Mesothelial cell of epicardium (in vitro differentiated cells): ENCODE measurements at regions not wholly inside any gene's neighbourhood (a gene's known extent, or its start where the extent isn't known, plus 50 kb on each side); places are given as distances from the start of the nearest gene placed in this dataset.

Source experiments
- DNase-seq, 2 experiments: peaks; one replicate each; pipeline ENCODE4 v3.0.0; 2021; ENCODE audit warnings: low spot score in 2 of 2; ENCODE audit not compliant: unreplicated experiment in 2 of 2
- H3K27ac Mint-ChIP-seq: 2 replicates; pipeline ENCODE4 v1.8.0; 2021; ENCODE audit warnings: mixed read lengths
- H3K27me3 Mint-ChIP-seq: 2 replicates; pipeline ENCODE4 v1.8.0; 2021; ENCODE audit warnings: low read depth, mixed read lengths
- H3K36me3 Mint-ChIP-seq: 2 replicates; pipeline ENCODE4 v1.8.0; 2021; ENCODE audit warnings: mixed read lengths
- H3K4me1 Mint-ChIP-seq: 2 replicates; pipeline ENCODE4 v1.8.0; 2021; ENCODE audit warnings: mixed read lengths
- H3K4me3 Mint-ChIP-seq: 2 replicates; pipeline ENCODE4 v1.8.0; 2021; ENCODE audit warnings: mild to moderate bottlenecking, moderate library complexity, mixed read lengths
- H3K9me3 Mint-ChIP-seq: 2 replicates; pipeline ENCODE4 v1.8.0; 2021; ENCODE audit warnings: mixed read lengths
- CTCF ChIP-seq: fragments of 200-600 bp; sonication (generic); IDR thresholded peaks from one replicate; pipeline ENCODE4 v1.5.0; 2021; ENCODE audit warnings: antibody characterized with exemption; ENCODE audit not compliant: unreplicated experiment

DNA sequence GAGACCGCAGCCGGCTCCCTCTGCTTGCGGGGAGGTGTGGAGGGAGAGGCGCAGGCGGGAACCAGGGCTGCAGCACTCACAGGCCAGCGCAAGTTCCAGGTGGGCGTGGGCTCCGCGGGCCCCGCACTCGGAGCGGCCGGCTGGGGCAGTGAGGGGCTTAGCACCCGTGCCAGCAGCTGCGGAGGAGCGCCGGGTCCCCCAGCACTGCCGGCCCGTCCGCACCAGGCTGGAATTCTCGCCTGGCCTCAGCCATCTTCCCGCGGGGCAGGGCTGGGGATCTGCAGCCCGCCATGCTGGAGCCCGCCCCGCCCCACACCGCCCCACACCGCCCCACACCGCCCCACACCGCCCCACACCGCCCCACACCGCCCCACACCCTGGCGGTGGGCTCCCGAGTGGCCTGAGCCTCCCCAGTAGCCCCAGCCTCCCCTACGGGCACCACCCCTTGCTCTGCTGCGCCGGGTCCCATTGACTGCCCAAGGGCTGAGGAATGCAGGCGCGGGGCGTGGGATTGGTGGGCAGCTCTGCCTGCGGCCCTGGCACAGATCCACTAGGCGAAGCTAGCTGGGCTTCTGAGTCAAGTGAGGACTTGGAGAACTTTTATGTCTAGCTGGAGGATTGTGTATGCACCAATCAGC is 123.9 kb upstream of the MGAT5 start:
- TF ChIP-seq CTCF = no peak
- Mint-ChIP-seq H3K27me3 (no peaks in the 10 kb centered on the region), H3K36me3 (no peaks in the 10 kb centered on the region), H3K4me1 (no peaks in the 10 kb centered on the region), H3K27ac (no peak overlapping the region), H3K9me3 (no peaks in the 10 kb centered on the region), H3K4me3 (no peak overlapping the region)
- no peak for DNase-seq

- no peak overlapping the region for H3K4me3 Mint-ChIP-seq
- no peaks in the 10 kb centered on the region for H3K36me3 Mint-ChIP-seq
- H3K27ac Mint-ChIP-seq = no peak overlapping the region
- H3K4me1 Mint-ChIP-seq = peaks cover 4% of the 10 kb centered on the region
- no peaks in the 10 kb centered on the region for H3K27me3 Mint-ChIP-seq
- H3K9me3 Mint-ChIP-seq = no peaks in the 10 kb centered on the region
- no peak for DNase-seq
- TF ChIP-seq CTCF = no peak
These were observed 122.0 kb upstream of the MGAT5 start for GRCh38 chr2:134131681-134132489.

DNA sequence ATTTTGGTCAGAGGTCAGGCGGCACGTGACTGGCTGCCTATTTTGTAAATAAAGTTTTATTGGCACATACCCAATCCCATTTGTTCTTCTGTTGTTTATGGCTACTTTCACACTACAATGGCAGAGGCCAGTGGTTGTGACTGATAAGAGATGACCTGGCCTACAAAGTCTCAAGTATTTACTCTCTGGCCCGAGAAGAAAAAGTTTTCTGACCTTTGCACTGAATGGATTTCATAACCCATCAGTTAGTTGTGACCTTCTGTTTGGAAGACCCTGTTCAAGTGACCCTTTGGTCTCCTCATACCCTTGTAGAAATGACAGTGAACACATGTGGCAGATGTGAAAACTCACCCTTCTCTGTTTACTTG is 121.4 kb upstream of the MGAT5 start:
- Mint-ChIP-seq H3K4me3 (no peak overlapping the region), H3K4me1 (peaks cover 10% of the 10 kb centered on the region), H3K27ac (no peak overlapping the region), H3K9me3 (no peaks in the 10 kb centered on the region), H3K27me3 (no peaks in the 10 kb centered on the region), H3K36me3 (no peaks in the 10 kb centered on the region)
- no peak for TF ChIP-seq CTCF
- no peak for DNase-seq

DNA sequence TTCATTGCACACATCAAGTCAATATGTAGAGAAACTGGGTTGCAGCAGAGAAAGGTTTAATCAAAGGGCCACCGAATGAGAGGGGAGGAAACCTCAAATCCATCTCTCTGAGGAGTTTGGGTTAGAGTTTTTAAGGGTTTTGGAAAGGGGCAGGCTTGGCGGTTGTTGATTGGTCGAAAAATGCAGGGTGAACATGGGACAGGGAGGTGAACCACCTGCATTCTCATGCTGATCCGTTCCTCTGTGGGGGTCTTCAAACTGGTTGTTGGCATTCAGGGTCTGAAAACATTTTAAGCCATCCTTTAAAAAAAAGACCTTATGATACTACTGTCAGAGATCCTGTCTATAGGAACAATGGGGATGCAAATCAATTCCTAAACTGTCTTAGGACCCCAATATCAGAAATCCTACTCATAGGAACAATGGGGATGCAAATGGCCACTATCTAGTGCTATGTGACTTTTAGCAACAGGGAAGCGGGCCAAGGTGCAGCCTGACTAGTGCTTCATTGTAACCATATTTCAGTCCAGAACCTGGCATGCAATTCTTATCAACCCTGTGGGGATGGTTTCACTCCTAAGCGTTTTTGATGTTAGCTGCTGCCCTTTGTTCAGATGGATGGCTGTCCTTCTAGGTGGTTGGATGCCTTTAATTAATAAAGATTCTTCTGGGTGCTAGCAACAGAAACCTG is 120.1 kb upstream of the MGAT5 start:
- Mint-ChIP-seq H3K27ac (no peak overlapping the region), H3K4me1 (peaks cover 15% of the 10 kb centered on the region), H3K27me3 (no peaks in the 10 kb centered on the region), H3K4me3 (no peak overlapping the region), H3K36me3 (no peaks in the 10 kb centered on the region), H3K9me3 (no peaks in the 10 kb centered on the region)
- DNase-seq = no peak
- no peak for TF ChIP-seq CTCF

DNA sequence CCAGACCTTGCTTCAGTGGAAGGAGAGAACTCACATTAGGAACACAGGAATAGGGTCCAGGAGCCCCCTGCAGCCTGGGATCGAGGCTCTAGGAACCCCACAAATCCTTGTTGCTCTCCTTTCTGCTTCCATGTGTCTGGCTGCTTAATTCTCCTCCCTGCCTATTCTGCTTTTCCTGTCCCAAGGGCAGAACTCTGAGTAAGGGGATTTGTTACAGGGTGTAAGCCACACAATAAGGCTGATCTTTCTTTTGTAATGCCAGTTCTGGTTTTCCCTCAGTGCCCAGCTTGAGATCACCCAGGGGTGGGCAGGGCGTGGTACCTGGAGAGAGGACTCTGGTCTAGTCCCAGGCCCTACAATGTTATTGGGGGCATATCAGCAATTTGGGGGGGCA is 119.6 kb upstream of the MGAT5 start:
- no peak for DNase-seq
- Mint-ChIP-seq H3K4me1 (peaks cover 15% of the 10 kb centered on the region), H3K9me3 (no peaks in the 10 kb centered on the region), H3K27ac (no peak overlapping the region), H3K27me3 (no peaks in the 10 kb centered on the region), H3K4me3 (no peak overlapping the region), H3K36me3 (no peaks in the 10 kb centered on the region)
- TF ChIP-seq CTCF = no peak
